Panc1 (cell line): ENCODE measurements at regions not wholly inside any gene's neighbourhood (a gene's known extent, or its start where the extent isn't known, plus 50 kb on each side); places are given as distances from the start of the nearest gene placed in this dataset.

Experiments used
- ATAC-seq: fragments of 200-7000 bp; cut with Tn5 transposase; 2 replicates; pipeline ENCODE4 v1.9.1; 2020; ENCODE audit warnings: mild to moderate bottlenecking, moderate library complexity
- BruUV-seq: library from RNA; stranded (reverse); fragments of 400-500 nt; replicated peaks from 2 replicates; lab custom pipeline; 2021; lab: Mats Ljungman, UMichigan
- CTCF ChIA-PET: fragments of 300-600 bp; sonication (Branson Sonifier 250); formaldehyde crosslinking; loops from one replicate; lab custom pipeline; 2022; ENCODE audit warnings: antibody characterized with exemption; lab: Charles Lee
- POLR2A ChIA-PET: fragments of 300-600 bp; sonication (Branson Sonifier 250); formaldehyde crosslinking; loops from one replicate; lab custom pipeline; 2022; ENCODE audit warnings: antibody characterized with exemption; lab: Charles Lee
- DNase-seq: peaks from one replicate; pipeline ENCODE4 v3.0.0-alpha.2; 2010; ENCODE audit warnings: low read depth, low spot score
- H3K27ac ChIP-seq: 2 replicates; pipeline ENCODE4 v1.5.1; 2011; ENCODE audit warnings: mild to moderate bottlenecking, low read length, inconsistent platforms
- H3K27me3 ChIP-seq: fragments of 200-500 bp; sonication (Bioruptor generic); 2 replicates; pipeline ENCODE4 v1.6.0; 2014; ENCODE audit warnings: low read length, inconsistent platforms; ENCODE audit not compliant: control insufficient read depth, insufficient read depth
- H3K36me3 ChIP-seq: fragments of 200-500 bp; sonication (Bioruptor generic); 2 replicates; pipeline ENCODE4 v1.5.1; 2014; ENCODE audit warnings: inconsistent platforms, mild to moderate bottlenecking, low read length, moderate library complexity; ENCODE audit not compliant: control insufficient read depth, insufficient read depth
- H3K4me1 ChIP-seq: 2 replicates; pipeline ENCODE4 v1.5.1; 2011; ENCODE audit warnings: inconsistent platforms, mild to moderate bottlenecking, low read length, moderate library complexity; ENCODE audit not compliant: control insufficient read depth, insufficient read depth
- H3K4me3 ChIP-seq, 2 experiments: 2 replicates each; pipeline ENCODE4 v1.5.1; 2011 to 2012; ENCODE audit warnings: low read depth in 2 of 2, low read length in 2 of 2, mild to moderate bottlenecking in 2 of 2, inconsistent platforms in 1 of 2, moderate library complexity in 1 of 2
- H3K9me3 ChIP-seq: fragments of 200-500 bp; sonication (Bioruptor generic); 2 replicates; pipeline ENCODE4 v1.5.1; 2014; ENCODE audit warnings: low read depth, mild to moderate bottlenecking, inconsistent platforms, low read length, moderate library complexity; ENCODE audit not compliant: control insufficient read depth, insufficient read depth
- CTCF ChIP-seq: fragments of 450-650 bp; IDR thresholded peaks from 2 replicates; pipeline ENCODE4 v1.5.1; 2017; ENCODE audit warnings: mild to moderate bottlenecking
- POLR2AphosphoS5 ChIP-seq: IDR thresholded peaks from 2 replicates; pipeline ENCODE4 v1.6.1; 2012; ENCODE audit warnings: mild to moderate bottlenecking, low read depth, low read length, moderate library complexity
- REST ChIP-seq, 2 experiments: IDR thresholded peaks; 2 replicates each; pipeline ENCODE4 v1.6.1; 2011 to 2012; ENCODE audit warnings: low read depth in 2 of 2, control low read depth in 1 of 2, low read length in 1 of 2, mild to moderate bottlenecking in 1 of 2, moderate library complexity in 1 of 2; ENCODE audit not compliant: insufficient read depth in 1 of 2
- SIN3A ChIP-seq: IDR thresholded peaks from 2 replicates; pipeline ENCODE4 v1.6.1; 2012; ENCODE audit warnings: low read depth, mild to moderate bottlenecking, low read length, moderate library complexity, borderline replicate concordance; ENCODE audit not compliant: insufficient read depth
- TCF7L2 ChIP-seq: IDR thresholded peaks from 2 replicates; pipeline ENCODE4 v1.6.1; 2011; ENCODE audit warnings: mild to moderate bottlenecking, low read depth, low read length, inconsistent platforms
- in situ Hi-C: cut with HindIII; loops from 2 replicates; pipeline ENCODE4 v1.10.0; 2016; ENCODE audit warnings: low sequenced_read_pairs, low pct_unique_long_range_greater_than_20kb
- intact Hi-C: fragments of 100-400 bp; cut with micrococcal nuclease; formaldehyde crosslinking; loops from one replicate; pipeline ENCODE4 v1.10.0; 2022; ENCODE audit not compliant: unreplicated experiment

- CTCF ChIA-PET = interaction anchor here (0.6 to 0.9 kb wide), 2 partner anchors 14 to 96 kb away, joined by 3 to 9 read pairs; no protein-coding TSS in a partner anchor
Measured at GRCh38 chr12:14171106-14171505, 189.7 kb upstream of the GRIN2B start.

GRCh38 chr12:14175206-14175605, 190.3 kb upstream of the ATF7IP start:
- no TSS peak for BruUV-seq
- Histone ChIP-seq H3K4me3 (no peak overlapping the region), H3K27me3 (no peaks in the 10 kb centered on the region), H3K4me1 (no peaks in the 10 kb centered on the region), H3K9me3 (no peaks in the 10 kb centered on the region), H3K36me3 (no peaks in the 10 kb centered on the region), H3K27ac (no peak overlapping the region)
- intact Hi-C loops = no loop called here
- DNase-seq (no peak), ATAC-seq (no peak)
- ChIA-PET CTCF (no interaction called here), POLR2A (no interaction called here)
- TF ChIP-seq REST (IDR thresholded peaks at IDR 0.05; ENCODE audit: insufficient read depth in 1 of 2, low read depth in 2 of 2, low read length in 1 of 2) = no peak
- no peak for TF ChIP-seq CTCF
- no peak for TF ChIP-seq POLR2AphosphoS5
- TF ChIP-seq SIN3A = no peak
- no peak for TF ChIP-seq TCF7L2
- in situ Hi-C loops = no loop called here

More at GRCh38 chr12:14171106-14171505, 189.7 kb upstream of the GRIN2B start:
- no TSS peak for BruUV-seq
- H3K9me3 ChIP-seq = no peaks in the 10 kb centered on the region
- POLR2A ChIA-PET = no interaction called here
- DNase-seq (no peak), ATAC-seq (no peak)
- H3K36me3 ChIP-seq = no peaks in the 10 kb centered on the region
- intact Hi-C loops = no loop called here
- in situ Hi-C loops = no loop called here
- H3K27ac ChIP-seq = no peak overlapping the region
- no peaks in the 10 kb centered on the region for H3K4me1 ChIP-seq
- H3K4me3 ChIP-seq = no peak overlapping the region
- no peaks in the 10 kb centered on the region for H3K27me3 ChIP-seq
- no peak for TF ChIP-seq REST (IDR thresholded peaks at IDR 0.05; ENCODE audit: insufficient read depth in 1 of 2, low read depth in 2 of 2, low read length in 1 of 2)
- TF ChIP-seq TCF7L2 = no peak
